LNCAP (cell line): ENCODE measurements at regions not wholly inside any gene's neighbourhood (a gene's known extent, or its start where the extent isn't known, plus 50 kb on each side); places are given as distances from the start of the nearest gene placed in this dataset.

Experiments used
- CTCF ChIP-seq: fragments of 450-650 bp; IDR thresholded peaks from 2 replicates; pipeline ENCODE4 v1.5.1; 2017; ENCODE audit warnings: mild to moderate bottlenecking

GRCh38 chr2:136222862-136223261, 104.9 kb upstream of the CXCR4 start:
- TF ChIP-seq CTCF = no peak

- no peak for TF ChIP-seq CTCF
Observed at GRCh38 chr2:136221026-136221425, 103.1 kb upstream of the CXCR4 start.

GRCh38 chr2:136219963-136220362, 102.0 kb upstream of the CXCR4 start:
- TF ChIP-seq CTCF = no peak

- TF ChIP-seq CTCF = no peak
Observed at GRCh38 chr2:136219341-136219740, 101.4 kb upstream of the CXCR4 start.

- no peak for TF ChIP-seq CTCF
Observed at GRCh38 chr2:136217996-136218395, 100.0 kb upstream of the CXCR4 start.

GRCh38 chr2:136215908-136216472, 98.0 kb upstream of the CXCR4 start:
- TF ChIP-seq CTCF = no peak

GRCh38 chr2:136215449-136215848, 97.5 kb upstream of the CXCR4 start:
- no peak for TF ChIP-seq CTCF
